ENCODE measurements at regions not wholly inside any gene's neighbourhood (a gene's known extent, or its start where the extent isn't known, plus 50 kb on each side); places are given as distances from the start of the nearest gene placed in this dataset.

- no peak overlapping the region for H3K9ac ChIP-seq (ENCODE audit: low read length in 5 of 5)
- H3K9me3 ChIP-seq (ENCODE audit: control insufficient read depth in 5 of 5, low read length in 5 of 5) = no peaks in the 10 kb centered on the region
- H3K4me1 ChIP-seq (ENCODE audit: control insufficient read depth in 5 of 5, insufficient read depth in 5 of 5, low read length in 5 of 5) = no peaks in the 10 kb centered on the region
- no peak overlapping the region for H3K4me3 ChIP-seq (ENCODE audit: low read depth in 1 of 5, low read length in 5 of 5)
- no peaks in the 10 kb centered on the region for H3K27me3 ChIP-seq (ENCODE audit: control insufficient read depth in 5 of 5, insufficient read depth in 4 of 5, low read length in 5 of 5)
- no peaks in the 10 kb centered on the region for H3K36me3 ChIP-seq (ENCODE audit: control insufficient read depth in 5 of 5, insufficient read depth in 5 of 5, low read length in 5 of 5)
- no peak overlapping the region for H3K27ac ChIP-seq (ENCODE audit: low read depth, low read length)
Observed at GRCh38 chr6:68333442-68333841, 301.6 kb upstream of the ADGRB3 start.

GRCh38 chr6:68328156-68328555, 306.9 kb upstream of the ADGRB3 start:
- Histone ChIP-seq H3K4me3 (ENCODE audit: low read depth in 1 of 5, low read length in 5 of 5) (no peak overlapping the region), H3K4me1 (ENCODE audit: control insufficient read depth in 5 of 5, insufficient read depth in 5 of 5, low read length in 5 of 5) (no peaks in the 10 kb centered on the region), H3K27ac (ENCODE audit: low read depth, low read length) (no peak overlapping the region), H3K27me3 (ENCODE audit: control insufficient read depth in 5 of 5, insufficient read depth in 4 of 5, low read length in 5 of 5) (no peaks in the 10 kb centered on the region), H3K9me3 (ENCODE audit: control insufficient read depth in 5 of 5, low read length in 5 of 5) (no peaks in the 10 kb centered on the region), H3K9ac (ENCODE audit: low read length in 5 of 5) (no peak overlapping the region), H3K36me3 (ENCODE audit: control insufficient read depth in 5 of 5, insufficient read depth in 5 of 5, low read length in 5 of 5) (no peaks in the 10 kb centered on the region)

GRCh38 chr6:68326762-68327161, 308.3 kb upstream of the ADGRB3 start:
- no peaks in the 10 kb centered on the region for H3K27me3 ChIP-seq (ENCODE audit: control insufficient read depth in 5 of 5, insufficient read depth in 4 of 5, low read length in 5 of 5)
- H3K27ac ChIP-seq (ENCODE audit: low read depth, low read length) = no peak overlapping the region
- H3K9me3 ChIP-seq (ENCODE audit: control insufficient read depth in 5 of 5, low read length in 5 of 5) = no peaks in the 10 kb centered on the region
- H3K9ac ChIP-seq (ENCODE audit: low read length in 5 of 5) = no peak overlapping the region
- no peak overlapping the region for H3K4me3 ChIP-seq (ENCODE audit: low read depth in 1 of 5, low read length in 5 of 5)
- no peaks in the 10 kb centered on the region for H3K4me1 ChIP-seq (ENCODE audit: control insufficient read depth in 5 of 5, insufficient read depth in 5 of 5, low read length in 5 of 5)
- no peaks in the 10 kb centered on the region for H3K36me3 ChIP-seq (ENCODE audit: control insufficient read depth in 5 of 5, insufficient read depth in 5 of 5, low read length in 5 of 5)

- no peaks in the 10 kb centered on the region for H3K36me3 ChIP-seq (ENCODE audit: control insufficient read depth in 5 of 5, insufficient read depth in 5 of 5, low read length in 5 of 5)
- H3K4me3 ChIP-seq (ENCODE audit: low read depth in 1 of 5, low read length in 5 of 5) = no peak overlapping the region
- no peaks in the 10 kb centered on the region for H3K9me3 ChIP-seq (ENCODE audit: control insufficient read depth in 5 of 5, low read length in 5 of 5)
- no peaks in the 10 kb centered on the region for H3K27me3 ChIP-seq (ENCODE audit: control insufficient read depth in 5 of 5, insufficient read depth in 4 of 5, low read length in 5 of 5)
- H3K9ac ChIP-seq (ENCODE audit: low read length in 5 of 5) = no peak overlapping the region
- no peaks in the 10 kb centered on the region for H3K4me1 ChIP-seq (ENCODE audit: control insufficient read depth in 5 of 5, insufficient read depth in 5 of 5, low read length in 5 of 5)
- H3K27ac ChIP-seq (ENCODE audit: low read depth, low read length) = no peak overlapping the region
Observed at GRCh38 chr6:68317366-68317765, 317.7 kb upstream of the ADGRB3 start.

GRCh38 chr6:68313911-68314310, 321.2 kb upstream of the ADGRB3 start:
- Histone ChIP-seq H3K36me3 (ENCODE audit: control insufficient read depth in 5 of 5, insufficient read depth in 5 of 5, low read length in 5 of 5) (no peaks in the 10 kb centered on the region), H3K4me1 (ENCODE audit: control insufficient read depth in 5 of 5, insufficient read depth in 5 of 5, low read length in 5 of 5) (no peaks in the 10 kb centered on the region), H3K27me3 (ENCODE audit: control insufficient read depth in 5 of 5, insufficient read depth in 4 of 5, low read length in 5 of 5) (no peaks in the 10 kb centered on the region), H3K9ac (ENCODE audit: low read length in 5 of 5) (no peak overlapping the region), H3K27ac (ENCODE audit: low read depth, low read length) (no peak overlapping the region), H3K4me3 (ENCODE audit: low read depth in 1 of 5, low read length in 5 of 5) (no peak overlapping the region), H3K9me3 (ENCODE audit: control insufficient read depth in 5 of 5, low read length in 5 of 5) (no peaks in the 10 kb centered on the region)

GRCh38 chr6:68307301-68307700, 327.8 kb upstream of the ADGRB3 start:
- Histone ChIP-seq H3K27ac (ENCODE audit: low read depth, low read length) (no peak overlapping the region), H3K9me3 (ENCODE audit: control insufficient read depth in 5 of 5, low read length in 5 of 5) (no peaks in the 10 kb centered on the region), H3K9ac (ENCODE audit: low read length in 5 of 5) (no peak overlapping the region), H3K4me1 (ENCODE audit: control insufficient read depth in 5 of 5, insufficient read depth in 5 of 5, low read length in 5 of 5) (no peaks in the 10 kb centered on the region), H3K36me3 (ENCODE audit: control insufficient read depth in 5 of 5, insufficient read depth in 5 of 5, low read length in 5 of 5) (no peaks in the 10 kb centered on the region), H3K27me3 (ENCODE audit: control insufficient read depth in 5 of 5, insufficient read depth in 4 of 5, low read length in 5 of 5) (no peaks in the 10 kb centered on the region), H3K4me3 (ENCODE audit: low read depth in 1 of 5, low read length in 5 of 5) (no peak overlapping the region)

GRCh38 chr6:68296126-68296525, 339.0 kb upstream of the ADGRB3 start:
- no peak overlapping the region for H3K9ac ChIP-seq (ENCODE audit: low read length in 5 of 5)
- H3K27me3 ChIP-seq (ENCODE audit: control insufficient read depth in 5 of 5, insufficient read depth in 4 of 5, low read length in 5 of 5) = no peaks in the 10 kb centered on the region
- no peak overlapping the region for H3K4me3 ChIP-seq (ENCODE audit: low read depth in 1 of 5, low read length in 5 of 5)
- peaks cover 0 to 8% (median 3%) of the 10 kb centered on the region in 5 donors for H3K9me3 ChIP-seq (ENCODE audit: control insufficient read depth in 5 of 5, low read length in 5 of 5)
- H3K4me1 ChIP-seq (ENCODE audit: control insufficient read depth in 5 of 5, insufficient read depth in 5 of 5, low read length in 5 of 5) = no peaks in the 10 kb centered on the region
- H3K27ac ChIP-seq (ENCODE audit: low read depth, low read length) = no peak overlapping the region
- no peaks in the 10 kb centered on the region for H3K36me3 ChIP-seq (ENCODE audit: control insufficient read depth in 5 of 5, insufficient read depth in 5 of 5, low read length in 5 of 5)

GRCh38 chr6:68282646-68283045, 352.4 kb upstream of the ADGRB3 start:
- no peaks in the 10 kb centered on the region for H3K27me3 ChIP-seq (ENCODE audit: control insufficient read depth in 5 of 5, insufficient read depth in 4 of 5, low read length in 5 of 5)
- no peaks in the 10 kb centered on the region for H3K4me1 ChIP-seq (ENCODE audit: control insufficient read depth in 5 of 5, insufficient read depth in 5 of 5, low read length in 5 of 5)
- H3K36me3 ChIP-seq (ENCODE audit: control insufficient read depth in 5 of 5, insufficient read depth in 5 of 5, low read length in 5 of 5) = no peaks in the 10 kb centered on the region

GRCh38 chr6:68279793-68280557, 355.1 kb upstream of the ADGRB3 start:
- Histone ChIP-seq H3K4me3 (ENCODE audit: low read depth in 1 of 5, low read length in 5 of 5) (no peak overlapping the region), H3K27ac (ENCODE audit: low read depth, low read length) (no peak overlapping the region), H3K9me3 (ENCODE audit: control insufficient read depth in 5 of 5, low read length in 5 of 5) (peaks cover 0 to 5% (median 3%) of the 10 kb centered on the region in 5 donors), H3K9ac (ENCODE audit: low read length in 5 of 5) (no peak overlapping the region), H3K27me3 (ENCODE audit: control insufficient read depth in 5 of 5, insufficient read depth in 4 of 5, low read length in 5 of 5) (no peaks in the 10 kb centered on the region), H3K36me3 (ENCODE audit: control insufficient read depth in 5 of 5, insufficient read depth in 5 of 5, low read length in 5 of 5) (no peaks in the 10 kb centered on the region), H3K4me1 (ENCODE audit: control insufficient read depth in 5 of 5, insufficient read depth in 5 of 5, low read length in 5 of 5) (no peaks in the 10 kb centered on the region)

More at GRCh38 chr6:68282646-68283045, 352.4 kb upstream of the ADGRB3 start:
- H3K27ac ChIP-seq (ENCODE audit: low read depth, low read length) = no peak overlapping the region
- peaks cover 0 to 5% (median 3%) of the 10 kb centered on the region in 5 donors for H3K9me3 ChIP-seq (ENCODE audit: control insufficient read depth in 5 of 5, low read length in 5 of 5)
- H3K9ac ChIP-seq (ENCODE audit: low read length in 5 of 5) = no peak overlapping the region
- no peak overlapping the region for H3K4me3 ChIP-seq (ENCODE audit: low read depth in 1 of 5, low read length in 5 of 5)

GRCh38 chr6:68273297-68273696, 361.8 kb upstream of the ADGRB3 start:
- Histone ChIP-seq H3K27ac (ENCODE audit: low read depth, low read length) (no peak overlapping the region), H3K4me1 (ENCODE audit: control insufficient read depth in 5 of 5, insufficient read depth in 5 of 5, low read length in 5 of 5) (no peaks in the 10 kb centered on the region), H3K36me3 (ENCODE audit: control insufficient read depth in 5 of 5, insufficient read depth in 5 of 5, low read length in 5 of 5) (no peaks in the 10 kb centered on the region), H3K9me3 (ENCODE audit: control insufficient read depth in 5 of 5, low read length in 5 of 5) (peaks cover 0 to 6% (median 0%) of the 10 kb centered on the region in 5 donors), H3K9ac (ENCODE audit: low read length in 5 of 5) (no peak overlapping the region), H3K27me3 (ENCODE audit: control insufficient read depth in 5 of 5, insufficient read depth in 4 of 5, low read length in 5 of 5) (no peaks in the 10 kb centered on the region), H3K4me3 (ENCODE audit: low read depth in 1 of 5, low read length in 5 of 5) (no peak overlapping the region)

Data from subcutaneous abdominal adipose tissue (tissue), 5 donors.